ENCODE measurements at regions not wholly inside any gene's neighbourhood (a gene's known extent, or its start where the extent isn't known, plus 50 kb on each side); places are given as distances from the start of the nearest gene placed in this dataset.
A peak's percentile ranks its signal among the peaks of the same experiment; 100 is the strongest.

DNA sequence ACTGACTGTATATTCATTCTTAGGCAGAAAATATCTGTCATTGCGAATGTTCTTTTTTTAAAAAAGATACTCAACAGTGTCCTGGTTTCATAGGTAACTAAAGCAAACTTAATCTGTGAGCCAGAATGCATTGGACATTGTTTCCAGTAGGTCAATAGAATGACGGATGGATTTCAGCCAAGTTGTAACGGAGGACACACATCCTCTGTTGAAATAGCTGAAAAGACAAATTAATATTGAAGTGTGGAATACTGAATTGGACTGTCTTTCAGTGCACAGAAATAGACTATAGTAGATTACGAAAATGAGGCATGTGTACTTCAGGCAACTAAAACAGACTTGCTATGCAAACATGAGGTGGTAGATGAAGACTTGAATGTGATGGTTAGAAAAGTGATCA is 461.6 kb downstream of the WDR72 start:
- Histone ChIP-seq H3K27ac (no peak overlapping the region), H3K4me2 (no peak overlapping the region), H3K4me1 (no peaks in the 10 kb centered on the region), H3K4me3 (no peak overlapping the region), H3K9me3 (no peaks in the 10 kb centered on the region)
- ATAC-seq (no peak), FAIRE-seq (peak; percentile 54), DNase-seq (ENCODE audit: low read depth in 1 of 2, low spot score in 1 of 2) (no peak)
- WGBS (ENCODE audit: missing lambda C conversion rate): 63% methylated on average over 4 of the region's 4 CpGs
- POLR2A ChIA-PET: no interaction called here
- CTCF ChIA-PET: no interaction called here
- TF ChIP-seq TFCP2L1 (CRISPR knock-in tag; IDR thresholded peaks at IDR 0.05) (no peak), ZFP36 (IDR thresholded peaks at IDR 0.05; ENCODE audit: borderline replicate concordance, partially characterized antibody) (no peak), CHD4 (IDR thresholded peaks at IDR 0.05; ENCODE audit: borderline replicate concordance) (no peak), RARB (CRISPR knock-in tag; IDR thresholded peaks at IDR 0.05) (no peak), POLR2AphosphoS2 (conservative IDR thresholded peaks at IDR 0.05; ENCODE audit: low read length) (no peak), TP53 (CRISPR knock-in tag; IDR thresholded peaks at IDR 0.05) (no peak), BHLHE40 (IDR thresholded peaks at IDR 0.05; ENCODE audit: low read depth, low read length) (no peak), RNF2 (IDR thresholded peaks at IDR 0.05; ENCODE audit: borderline replicate concordance, low read depth) (no peak), GATA3 (IDR thresholded peaks at IDR 0.05; ENCODE audit: borderline replicate concordance) (no peak), EHF (CRISPR knock-in tag; IDR thresholded peaks at IDR 0.05) (no peak), HEYL (CRISPR knock-in tag; IDR thresholded peaks at IDR 0.05) (no peak), CBX2 (IDR thresholded peaks at IDR 0.05; ENCODE audit: borderline replicate concordance, low read depth) (no peak), FOSB (CRISPR knock-in tag; IDR thresholded peaks at IDR 0.05) (no peak)
- TF ChIP-seq, protein P1, sequence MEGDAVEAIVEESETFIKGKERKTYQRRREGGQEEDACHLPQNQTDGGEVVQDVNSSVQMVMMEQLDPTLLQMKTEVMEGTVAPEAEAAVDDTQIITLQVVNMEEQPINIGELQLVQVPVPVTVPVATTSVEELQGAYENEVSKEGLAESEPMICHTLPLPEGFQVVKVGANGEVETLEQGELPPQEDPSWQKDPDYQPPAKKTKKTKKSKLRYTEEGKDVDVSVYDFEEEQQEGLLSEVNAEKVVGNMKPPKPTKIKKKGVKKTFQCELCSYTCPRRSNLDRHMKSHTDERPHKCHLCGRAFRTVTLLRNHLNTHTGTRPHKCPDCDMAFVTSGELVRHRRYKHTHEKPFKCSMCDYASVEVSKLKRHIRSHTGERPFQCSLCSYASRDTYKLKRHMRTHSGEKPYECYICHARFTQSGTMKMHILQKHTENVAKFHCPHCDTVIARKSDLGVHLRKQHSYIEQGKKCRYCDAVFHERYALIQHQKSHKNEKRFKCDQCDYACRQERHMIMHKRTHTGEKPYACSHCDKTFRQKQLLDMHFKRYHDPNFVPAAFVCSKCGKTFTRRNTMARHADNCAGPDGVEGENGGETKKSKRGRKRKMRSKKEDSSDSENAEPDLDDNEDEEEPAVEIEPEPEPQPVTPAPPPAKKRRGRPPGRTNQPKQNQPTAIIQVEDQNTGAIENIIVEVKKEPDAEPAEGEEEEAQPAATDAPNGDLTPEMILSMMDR (IDR thresholded peaks at IDR 0.05): no peak
- TF ChIP-seq, protein P2, sequence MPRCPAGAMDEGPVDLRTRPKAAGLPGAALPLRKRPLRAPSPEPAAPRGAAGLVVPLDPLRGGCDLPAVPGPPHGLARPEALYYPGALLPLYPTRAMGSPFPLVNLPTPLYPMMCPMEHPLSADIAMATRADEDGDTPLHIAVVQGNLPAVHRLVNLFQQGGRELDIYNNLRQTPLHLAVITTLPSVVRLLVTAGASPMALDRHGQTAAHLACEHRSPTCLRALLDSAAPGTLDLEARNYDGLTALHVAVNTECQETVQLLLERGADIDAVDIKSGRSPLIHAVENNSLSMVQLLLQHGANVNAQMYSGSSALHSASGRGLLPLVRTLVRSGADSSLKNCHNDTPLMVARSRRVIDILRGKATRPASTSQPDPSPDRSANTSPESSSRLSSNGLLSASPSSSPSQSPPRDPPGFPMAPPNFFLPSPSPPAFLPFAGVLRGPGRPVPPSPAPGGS (IDR thresholded peaks at IDR 0.05): no peak
- TF ChIP-seq, protein P3, sequence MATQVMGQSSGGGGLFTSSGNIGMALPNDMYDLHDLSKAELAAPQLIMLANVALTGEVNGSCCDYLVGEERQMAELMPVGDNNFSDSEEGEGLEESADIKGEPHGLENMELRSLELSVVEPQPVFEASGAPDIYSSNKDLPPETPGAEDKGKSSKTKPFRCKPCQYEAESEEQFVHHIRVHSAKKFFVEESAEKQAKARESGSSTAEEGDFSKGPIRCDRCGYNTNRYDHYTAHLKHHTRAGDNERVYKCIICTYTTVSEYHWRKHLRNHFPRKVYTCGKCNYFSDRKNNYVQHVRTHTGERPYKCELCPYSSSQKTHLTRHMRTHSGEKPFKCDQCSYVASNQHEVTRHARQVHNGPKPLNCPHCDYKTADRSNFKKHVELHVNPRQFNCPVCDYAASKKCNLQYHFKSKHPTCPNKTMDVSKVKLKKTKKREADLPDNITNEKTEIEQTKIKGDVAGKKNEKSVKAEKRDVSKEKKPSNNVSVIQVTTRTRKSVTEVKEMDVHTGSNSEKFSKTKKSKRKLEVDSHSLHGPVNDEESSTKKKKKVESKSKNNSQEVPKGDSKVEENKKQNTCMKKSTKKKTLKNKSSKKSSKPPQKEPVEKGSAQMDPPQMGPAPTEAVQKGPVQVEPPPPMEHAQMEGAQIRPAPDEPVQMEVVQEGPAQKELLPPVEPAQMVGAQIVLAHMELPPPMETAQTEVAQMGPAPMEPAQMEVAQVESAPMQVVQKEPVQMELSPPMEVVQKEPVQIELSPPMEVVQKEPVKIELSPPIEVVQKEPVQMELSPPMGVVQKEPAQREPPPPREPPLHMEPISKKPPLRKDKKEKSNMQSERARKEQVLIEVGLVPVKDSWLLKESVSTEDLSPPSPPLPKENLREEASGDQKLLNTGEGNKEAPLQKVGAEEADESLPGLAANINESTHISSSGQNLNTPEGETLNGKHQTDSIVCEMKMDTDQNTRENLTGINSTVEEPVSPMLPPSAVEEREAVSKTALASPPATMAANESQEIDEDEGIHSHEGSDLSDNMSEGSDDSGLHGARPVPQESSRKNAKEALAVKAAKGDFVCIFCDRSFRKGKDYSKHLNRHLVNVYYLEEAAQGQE (IDR thresholded peaks at IDR 0.05): no peak

DNA sequence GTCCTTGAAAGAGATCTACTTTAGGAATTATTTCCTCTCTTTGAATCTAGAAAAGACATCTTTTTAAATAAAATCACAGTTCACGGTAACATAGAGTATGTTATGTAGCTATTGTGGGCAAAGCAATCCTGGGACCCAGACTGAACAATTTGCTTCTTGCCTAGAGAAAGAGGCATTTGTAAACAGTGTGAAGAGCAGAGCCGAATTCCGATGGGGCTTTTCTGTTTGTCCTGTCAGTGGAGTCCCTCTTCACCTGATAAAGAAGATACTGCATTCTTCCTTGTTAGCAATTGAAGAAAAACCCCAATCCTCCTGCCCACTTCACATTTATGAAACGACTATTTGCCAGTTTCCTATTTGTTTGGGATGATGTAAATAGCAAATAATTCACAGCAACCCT is 462.9 kb downstream of the WDR72 start:
- H3K27ac ChIP-seq: no peak overlapping the region
- ChIA-PET CTCF (no interaction called here), POLR2A (no interaction called here)
- no peak for FAIRE-seq
- no peak overlapping the region for H3K4me2 ChIP-seq
- DNase-seq (ENCODE audit: low read depth in 1 of 2, low spot score in 1 of 2): no peak
- H3K4me3 ChIP-seq: no peak overlapping the region
- no peaks in the 10 kb centered on the region for H3K4me1 ChIP-seq
- WGBS (ENCODE audit: missing lambda C conversion rate): 41% methylated on average over 4 of the region's 4 CpGs
- ATAC-seq: no peak
- H3K9me3 ChIP-seq: no peaks in the 10 kb centered on the region
- TF ChIP-seq, protein P2 (IDR thresholded peaks at IDR 0.05): no peak
- TF ChIP-seq, protein P4, sequence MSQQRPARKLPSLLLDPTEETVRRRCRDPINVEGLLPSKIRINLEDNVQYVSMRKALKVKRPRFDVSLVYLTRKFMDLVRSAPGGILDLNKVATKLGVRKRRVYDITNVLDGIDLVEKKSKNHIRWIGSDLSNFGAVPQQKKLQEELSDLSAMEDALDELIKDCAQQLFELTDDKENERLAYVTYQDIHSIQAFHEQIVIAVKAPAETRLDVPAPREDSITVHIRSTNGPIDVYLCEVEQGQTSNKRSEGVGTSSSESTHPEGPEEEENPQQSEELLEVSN (IDR thresholded peaks at IDR 0.05; ENCODE audit: borderline replicate concordance, low read depth): no peak
- TF ChIP-seq, protein P3 (IDR thresholded peaks at IDR 0.05): no peak
- TF ChIP-seq RAD21 (conservative IDR thresholded peaks at IDR 0.05 in 1 of 2, IDR thresholded peaks at IDR 0.05 in 1 of 2) (no peak), ZC3H11A (IDR thresholded peaks at IDR 0.05) (no peak), ZFP36 (IDR thresholded peaks at IDR 0.05; ENCODE audit: borderline replicate concordance, partially characterized antibody) (no peak), SMC3 (IDR thresholded peaks at IDR 0.05) (no peak), CBX2 (IDR thresholded peaks at IDR 0.05; ENCODE audit: borderline replicate concordance, low read depth) (no peak)
- TF ChIP-seq, protein P5, sequence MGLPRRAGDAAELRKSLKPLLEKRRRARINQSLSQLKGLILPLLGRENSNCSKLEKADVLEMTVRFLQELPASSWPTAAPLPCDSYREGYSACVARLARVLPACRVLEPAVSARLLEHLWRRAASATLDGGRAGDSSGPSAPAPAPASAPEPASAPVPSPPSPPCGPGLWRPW (IDR thresholded peaks at IDR 0.05): no peak
- TF ChIP-seq, protein P6, sequence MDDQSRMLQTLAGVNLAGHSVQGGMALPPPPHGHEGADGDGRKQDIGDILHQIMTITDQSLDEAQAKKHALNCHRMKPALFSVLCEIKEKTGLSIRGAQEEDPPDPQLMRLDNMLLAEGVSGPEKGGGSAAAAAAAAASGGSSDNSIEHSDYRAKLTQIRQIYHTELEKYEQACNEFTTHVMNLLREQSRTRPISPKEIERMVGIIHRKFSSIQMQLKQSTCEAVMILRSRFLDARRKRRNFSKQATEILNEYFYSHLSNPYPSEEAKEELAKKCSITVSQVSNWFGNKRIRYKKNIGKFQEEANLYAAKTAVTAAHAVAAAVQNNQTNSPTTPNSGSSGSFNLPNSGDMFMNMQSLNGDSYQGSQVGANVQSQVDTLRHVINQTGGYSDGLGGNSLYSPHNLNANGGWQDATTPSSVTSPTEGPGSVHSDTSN (IDR thresholded peaks at IDR 0.05): no peak
